Medulla oblongata (tissue), 1 donor: ENCODE measurements at regions not wholly inside any gene's neighbourhood (a gene's known extent, or its start where the extent isn't known, plus 50 kb on each side); places are given as distances from the start of the nearest gene placed in this dataset.

Experiments
- DNase-seq: peaks from one replicate; pipeline ENCODE4 v3.0.0-alpha.2; 2015; ENCODE audit errors: extremely low spot score

DNA sequence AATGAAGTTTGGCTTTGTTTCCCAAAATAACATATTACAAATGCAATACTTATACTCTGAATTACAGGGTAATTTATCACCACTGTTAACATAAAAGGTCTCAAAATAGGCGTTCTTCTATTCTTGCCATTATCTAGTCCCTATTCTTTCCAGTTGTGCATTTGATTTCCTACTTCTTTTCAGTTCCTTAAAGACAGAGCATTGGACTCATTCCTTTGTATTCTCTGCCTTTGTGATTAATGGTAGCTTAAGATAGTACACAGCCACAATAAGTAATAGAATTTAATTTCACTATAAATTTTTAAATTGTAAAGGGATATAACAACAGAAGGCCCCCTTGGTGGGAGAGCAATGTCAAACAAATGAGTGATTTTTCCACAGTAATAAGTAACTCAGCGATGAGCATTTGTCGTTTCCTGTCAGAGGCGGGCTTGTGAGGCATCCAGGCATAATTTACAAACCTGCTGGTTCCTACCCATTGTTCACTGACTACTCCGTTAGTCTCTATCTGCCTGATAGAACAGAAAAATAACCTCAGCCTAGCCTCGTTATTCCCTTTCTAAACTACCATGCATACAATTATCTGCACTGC is 456.6 kb upstream of the REG3G start:
- DNase-seq, result no peak

DNA sequence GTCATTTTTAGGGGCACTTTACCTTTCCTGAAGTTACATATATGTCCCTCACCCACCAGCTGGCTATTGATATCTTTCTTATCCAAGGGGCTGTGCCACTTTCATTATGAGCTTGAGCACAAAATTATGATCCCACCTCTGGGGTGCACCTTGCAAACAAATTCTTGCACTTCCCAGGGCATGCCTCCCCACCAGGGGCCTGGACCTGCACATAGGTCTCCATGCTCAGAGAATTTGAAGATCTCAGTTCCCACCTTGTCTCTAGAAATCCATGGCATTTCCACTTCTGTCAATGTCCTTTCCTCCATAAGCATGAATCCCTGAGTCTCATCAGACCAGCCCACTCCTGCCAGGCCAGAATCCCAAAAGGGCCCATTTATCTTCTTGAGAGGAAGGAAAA is 449.1 kb upstream of the REG3G start:
- no peak for DNase-seq

DNA sequence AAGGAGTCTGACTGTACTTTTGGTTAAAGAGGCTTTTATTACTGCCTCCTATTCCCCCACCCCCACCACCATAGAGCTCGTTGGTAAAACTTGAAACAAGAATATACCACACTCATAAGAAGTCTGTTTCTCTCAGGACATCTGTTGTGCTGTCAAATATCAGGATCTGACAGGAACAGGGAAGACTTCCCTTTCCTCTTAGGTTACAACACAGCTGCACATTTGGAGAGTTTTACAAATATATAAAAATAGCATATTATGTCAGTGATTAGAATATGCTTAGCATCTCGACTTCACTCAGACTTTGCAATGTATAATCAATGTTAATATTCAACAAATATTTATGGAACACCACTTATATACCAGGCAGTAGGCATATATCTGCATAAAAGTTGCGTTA is 439.6 kb upstream of the REG3G start:
- no peak for DNase-seq

DNA sequence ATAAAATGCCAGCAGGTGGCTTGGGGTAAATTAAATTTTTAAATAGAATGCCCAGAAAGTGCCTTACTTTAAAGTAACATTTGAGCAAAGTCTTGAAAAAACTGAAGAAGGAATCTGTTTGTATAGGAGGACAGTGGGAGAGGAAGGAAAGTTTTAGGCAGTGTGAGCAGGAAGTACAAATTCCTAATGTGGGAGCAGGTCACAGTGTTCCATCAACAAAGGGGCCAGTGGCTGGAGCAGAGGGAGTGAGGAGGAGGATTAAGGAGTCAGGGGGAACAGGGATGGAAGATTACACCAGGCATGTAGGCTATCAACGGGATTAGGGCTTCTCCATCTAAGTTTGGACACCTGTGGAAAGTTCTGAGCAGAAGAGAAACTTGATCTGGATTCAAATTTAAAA is 439.2 kb upstream of the REG3G start:
- DNase-seq, result no peak

DNA sequence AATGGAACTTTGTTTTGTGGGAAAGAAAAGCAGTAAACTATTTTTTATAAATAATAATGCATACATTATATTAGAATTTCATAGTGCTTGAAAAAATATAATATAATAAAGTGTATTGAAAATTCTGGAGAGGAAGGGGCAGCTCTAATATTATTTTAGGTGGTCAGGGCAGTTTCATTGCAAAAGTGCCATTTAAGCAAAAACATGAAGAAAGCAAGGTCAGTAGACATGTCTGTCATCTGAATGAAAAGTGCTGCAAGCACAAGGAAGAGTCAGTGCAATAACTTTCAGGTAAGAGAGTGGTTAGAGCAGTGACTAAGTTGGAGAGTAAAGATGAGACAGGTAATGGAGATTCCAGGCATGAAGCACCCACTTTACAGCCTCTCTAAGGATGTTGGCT is 435.6 kb upstream of the REG3G start:
- no peak for DNase-seq

DNA sequence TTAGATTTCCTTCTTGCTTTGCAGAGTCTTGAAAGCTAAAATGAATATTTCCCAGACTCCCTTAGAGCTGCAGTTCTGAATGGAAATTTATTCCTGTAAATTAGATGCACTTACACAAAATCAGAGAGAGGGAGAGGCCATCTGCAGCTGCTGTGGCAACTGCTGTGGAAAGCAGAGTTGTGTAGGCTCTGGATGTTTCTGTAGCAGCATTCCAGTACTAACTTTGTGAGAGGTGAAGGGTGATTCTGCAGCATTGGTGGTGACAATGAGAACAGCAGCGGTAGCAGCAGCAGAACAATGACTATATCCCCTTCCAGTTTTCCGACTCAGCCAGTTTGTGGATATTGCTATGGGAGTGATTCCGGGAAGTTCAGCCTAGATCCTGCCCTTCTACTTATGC is 433.0 kb upstream of the REG3G start:
- DNase-seq, result no peak

DNA sequence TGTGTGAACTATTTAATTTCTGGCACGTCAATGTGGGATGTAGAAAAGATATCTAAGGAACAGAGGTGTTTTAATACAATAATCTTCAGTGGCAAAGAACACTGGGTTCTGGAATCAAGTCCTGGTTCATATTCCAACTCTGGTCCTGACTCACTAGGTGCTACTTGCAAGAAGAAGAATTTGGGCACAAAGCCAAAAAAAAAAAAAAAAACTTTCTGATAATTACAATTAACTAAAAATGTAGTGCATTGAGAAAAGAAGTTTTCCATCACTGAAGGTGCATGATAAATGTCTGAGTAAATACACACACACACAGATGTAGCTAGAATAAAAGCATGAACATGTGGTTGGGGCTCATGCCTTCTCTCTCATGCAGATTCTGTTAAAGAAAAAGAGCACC is 424.4 kb upstream of the REG3G start:
- no peak for DNase-seq

DNA sequence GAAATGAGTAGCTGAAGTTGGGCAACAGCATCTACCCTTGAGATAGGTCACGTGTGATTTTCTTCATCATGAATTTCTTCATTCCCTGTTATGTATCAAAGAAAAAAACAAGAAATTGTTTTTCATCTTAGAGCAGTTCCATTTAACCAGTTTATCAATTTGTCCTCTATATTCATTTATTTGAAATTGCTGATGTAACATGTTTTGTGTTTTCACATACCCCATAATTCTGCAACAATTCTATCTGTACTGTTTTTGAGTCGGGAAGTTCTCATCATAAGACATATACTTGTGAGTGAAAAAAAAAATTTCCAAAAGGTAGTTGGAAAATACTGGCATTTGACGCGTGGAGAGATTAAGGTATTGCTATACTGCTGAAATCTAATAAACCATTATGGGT is 422.6 kb upstream of the REG3G start:
- DNase-seq, result no peak

DNA sequence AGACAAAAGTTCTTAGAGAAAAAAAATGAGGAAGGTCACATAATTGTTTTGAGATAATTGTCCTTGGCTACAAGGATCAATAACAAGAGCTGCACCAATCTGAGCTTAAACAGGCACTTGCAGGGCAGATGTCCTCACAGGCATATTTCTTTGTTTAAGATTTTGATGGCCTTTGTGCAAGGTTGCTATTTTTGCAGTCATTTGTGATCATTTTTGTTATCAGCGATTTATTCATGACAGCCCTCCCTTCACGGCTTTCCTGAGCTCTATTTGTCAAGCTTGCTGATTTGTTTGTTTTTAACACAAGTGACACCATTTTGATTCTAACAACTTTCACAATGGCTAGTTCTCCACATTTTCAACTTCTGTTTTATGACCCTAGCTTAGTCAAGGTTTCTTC is 418.6 kb upstream of the REG3G start:
- no peak for DNase-seq

DNA sequence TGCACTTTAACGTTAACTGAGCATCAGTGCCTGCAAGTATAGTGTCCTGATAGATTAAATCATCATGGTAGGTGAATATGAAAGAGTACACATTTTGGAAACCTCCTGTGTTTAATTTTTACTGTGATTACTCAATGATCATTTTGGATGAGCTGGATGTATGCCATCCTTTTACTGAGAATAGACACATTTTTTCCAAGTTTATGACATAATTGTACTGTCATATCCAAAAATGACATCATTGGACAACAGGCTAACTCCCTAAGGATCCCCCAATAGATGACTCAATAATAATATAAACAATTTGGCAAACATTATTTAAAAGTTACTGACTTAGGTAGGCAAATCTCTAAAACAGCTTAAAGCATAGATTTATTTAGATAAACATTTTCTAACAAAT is 410.8 kb upstream of the REG3G start:
- no peak for DNase-seq

DNA sequence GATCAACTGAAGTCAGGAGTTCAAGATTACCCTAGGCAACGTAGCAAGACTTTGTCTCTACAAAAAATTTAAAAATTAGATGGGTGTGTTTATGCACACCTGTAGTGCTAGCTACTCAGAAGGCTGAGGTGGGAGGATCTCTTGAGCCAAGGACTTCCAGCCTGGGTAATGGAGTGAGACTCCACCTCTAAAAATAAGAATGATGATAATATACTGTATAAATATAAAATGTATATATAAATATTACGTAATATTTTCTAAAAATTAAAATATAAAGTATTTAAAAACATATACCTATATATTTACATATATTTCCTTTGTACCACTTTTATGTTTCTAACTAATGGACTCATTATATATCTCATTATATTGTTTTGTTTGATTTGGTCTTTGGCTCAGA is 409.5 kb upstream of the REG3G start:
- no peak for DNase-seq

DNA sequence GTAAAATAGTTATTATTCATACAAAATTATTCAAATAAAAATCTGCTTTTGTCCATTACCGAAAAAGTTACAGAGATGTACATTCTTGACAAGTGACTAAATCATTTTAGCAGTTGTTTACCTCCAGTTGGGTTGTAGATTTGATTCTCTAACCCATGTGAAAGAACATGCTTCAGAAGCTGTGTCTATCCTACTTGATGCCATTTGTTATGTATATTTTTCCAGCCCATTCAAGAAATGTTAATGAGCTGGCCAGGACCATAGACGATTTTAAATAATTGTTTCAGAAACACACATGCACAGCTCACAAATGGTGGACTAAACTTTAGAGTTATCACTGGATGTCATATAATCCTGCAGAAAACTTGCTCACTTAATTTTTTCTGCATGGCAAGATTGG is 391.1 kb upstream of the REG3G start:
- no peak for DNase-seq

DNA sequence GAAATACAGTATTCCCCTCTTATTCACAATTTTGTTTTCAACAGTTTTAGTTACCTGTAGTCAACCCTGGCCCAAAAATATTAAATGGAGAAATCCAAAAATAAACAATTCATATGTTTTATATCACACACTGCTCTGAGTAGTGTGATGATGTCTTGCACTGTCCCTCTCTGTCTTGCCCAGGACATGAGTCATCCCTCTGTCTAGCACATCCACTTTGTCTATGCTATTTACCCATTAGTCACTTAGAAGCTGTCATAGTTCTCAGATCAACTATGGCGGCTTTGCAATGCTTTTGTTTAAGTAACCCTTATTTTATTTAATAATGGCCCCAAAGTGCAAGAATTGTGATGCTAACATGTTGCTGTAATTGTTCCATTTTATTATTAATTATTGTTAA is 380.6 kb upstream of the REG3G start:
- no peak for DNase-seq

DNA sequence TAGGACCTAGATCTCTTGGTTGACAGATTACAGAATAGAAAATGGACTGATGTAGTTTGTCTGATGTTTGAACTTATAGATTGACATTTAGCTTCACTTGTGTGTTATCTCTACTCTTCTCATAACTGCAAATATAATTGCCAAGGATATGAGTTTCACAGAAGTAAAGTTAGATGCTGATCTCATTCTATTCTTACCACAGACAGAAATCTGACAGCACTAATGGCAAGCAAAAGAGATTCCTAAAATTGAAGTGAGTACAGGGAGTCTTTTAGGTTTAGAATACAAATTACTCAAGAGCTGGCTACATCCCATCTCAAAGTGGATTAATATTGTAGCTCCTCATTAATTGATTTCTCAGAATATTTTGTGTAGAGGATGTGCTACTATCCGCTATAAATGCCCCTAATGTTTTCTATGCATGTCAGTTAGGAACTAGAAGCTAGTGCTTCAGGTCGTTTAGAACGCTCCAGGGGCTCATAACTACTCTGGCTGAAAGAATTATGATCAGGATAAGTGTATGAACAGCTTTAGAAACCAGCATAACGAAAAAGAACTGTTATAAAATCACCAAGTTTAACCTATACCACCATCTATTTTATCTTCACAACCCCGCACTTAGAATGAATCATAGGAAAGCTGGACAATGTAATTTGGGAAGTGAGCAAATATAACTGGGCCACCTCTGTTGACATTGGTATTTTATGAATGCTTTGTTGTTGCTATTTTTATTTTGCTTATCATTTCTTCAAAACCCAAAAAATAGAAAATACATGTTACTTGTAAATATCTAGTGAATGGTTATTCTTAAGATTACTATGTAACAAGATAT is 378.8 kb upstream of the REG3G start:
- no peak for DNase-seq

DNA sequence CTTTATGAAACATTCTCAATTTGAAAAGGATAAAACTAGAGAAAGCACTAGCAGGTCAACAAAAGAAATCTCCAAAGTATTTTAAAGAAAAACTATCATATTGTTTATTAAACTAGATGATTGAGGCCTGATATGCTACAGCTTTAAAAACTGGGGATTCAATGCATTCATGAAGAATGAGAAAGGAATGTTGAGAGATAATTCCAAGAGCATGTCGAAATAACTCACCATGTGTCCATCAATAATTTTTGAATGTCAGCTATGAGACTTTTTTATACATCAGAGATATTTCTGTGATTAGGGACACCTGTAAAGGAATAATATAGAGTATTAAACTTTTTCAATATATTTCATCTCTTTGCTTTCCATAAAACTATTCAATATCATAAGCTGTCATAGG is 376.9 kb upstream of the REG3G start:
- DNase-seq, result no peak

DNA sequence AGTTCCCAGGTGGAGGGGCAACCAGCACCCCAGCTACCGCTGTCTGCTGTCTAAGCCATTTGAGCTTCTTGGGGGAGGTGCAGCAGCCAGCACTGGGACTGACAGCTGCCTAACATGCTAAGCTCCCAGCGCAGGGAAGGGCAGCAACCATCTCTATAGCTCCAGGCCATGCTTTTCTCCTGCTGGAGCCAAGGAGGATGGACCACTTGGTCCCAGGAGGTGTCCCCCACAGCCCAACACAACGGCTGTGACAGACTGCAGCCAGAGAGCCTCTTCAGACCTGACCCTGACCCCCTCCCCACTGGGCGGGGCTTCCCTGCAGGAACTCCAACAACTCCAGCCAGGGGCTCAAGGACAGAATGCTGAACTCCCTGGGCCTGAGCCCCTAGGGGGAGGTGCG is 370.6 kb upstream of the REG3G start:
- DNase-seq, result no peak

DNA sequence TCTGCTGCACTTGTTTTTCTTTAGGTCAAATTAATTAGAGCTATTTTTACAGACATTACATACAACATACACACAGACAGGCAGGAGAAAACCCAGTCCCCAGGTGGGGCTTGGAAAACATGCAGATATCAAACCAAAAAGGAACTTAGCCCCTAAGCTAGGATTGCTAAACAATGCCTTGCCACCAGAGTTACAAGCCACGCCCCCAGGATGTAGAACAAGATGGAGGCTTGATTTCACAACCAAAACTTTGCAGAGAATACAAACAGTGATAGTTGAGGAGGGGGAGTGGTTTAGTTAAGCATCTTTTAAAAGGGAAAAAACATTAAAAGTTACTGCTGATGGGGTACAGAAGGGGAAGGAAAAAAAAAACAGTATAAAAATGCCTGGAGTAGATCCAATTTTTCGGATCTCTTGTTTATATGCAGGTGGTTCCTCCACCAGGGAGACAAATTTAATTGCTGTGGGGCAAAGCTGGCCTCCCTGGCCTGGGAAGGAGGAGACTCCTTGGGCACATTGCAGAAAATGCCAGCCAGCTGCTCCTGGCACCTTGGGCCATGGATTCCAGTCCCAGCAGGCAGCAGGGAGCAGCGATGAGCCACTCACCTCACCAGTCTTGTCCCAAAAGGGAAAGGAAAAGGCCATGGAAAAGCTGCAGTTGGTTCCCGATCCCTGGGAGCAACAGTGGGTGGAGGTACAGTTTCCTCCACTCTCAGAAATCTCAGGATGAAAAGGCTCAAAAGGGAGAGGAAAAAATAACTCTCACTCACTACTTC is 348.4 kb upstream of the REG3G start:
- no peak for DNase-seq

DNA sequence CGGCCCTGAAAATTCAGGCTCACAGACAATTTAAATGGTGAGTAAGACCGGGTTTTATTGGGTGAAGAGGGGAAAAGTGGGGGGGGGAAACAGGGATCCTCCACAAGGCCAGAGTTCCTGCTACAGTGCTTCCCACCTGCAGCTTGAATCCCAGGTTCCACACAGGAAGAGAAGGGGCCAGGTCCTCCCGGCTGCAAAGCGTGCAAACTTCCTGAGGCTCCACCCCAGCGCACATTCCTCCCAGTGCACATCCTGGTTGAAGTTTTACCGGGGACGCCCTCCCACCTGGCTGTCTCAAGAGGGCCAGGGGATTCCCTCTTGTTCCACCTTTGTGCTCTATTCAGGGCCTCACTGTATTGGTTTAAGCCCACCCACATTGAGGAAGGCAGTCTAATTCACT is 347.7 kb upstream of the REG3G start:
- no peak for DNase-seq

DNA sequence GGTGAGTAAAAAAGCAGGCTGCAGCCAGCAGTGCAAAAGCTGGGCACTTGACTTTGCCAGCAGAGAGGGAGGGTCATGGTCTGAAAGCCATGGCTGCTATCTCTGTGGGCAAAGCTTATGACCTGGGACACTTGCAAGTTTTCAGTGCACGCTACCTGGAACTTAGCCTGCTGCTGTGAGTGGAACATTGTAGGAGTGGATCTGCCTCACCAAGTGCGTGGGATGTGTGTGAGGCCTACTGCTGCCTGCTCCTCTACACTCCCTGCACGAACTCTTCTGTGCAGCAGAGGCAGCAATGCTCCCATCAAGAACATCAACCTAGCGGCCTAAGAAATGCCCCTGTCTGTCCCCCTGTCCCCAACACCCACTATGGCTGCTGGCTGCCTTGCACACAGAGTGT is 344.1 kb upstream of the REG3G start:
- DNase-seq, result no peak

DNA sequence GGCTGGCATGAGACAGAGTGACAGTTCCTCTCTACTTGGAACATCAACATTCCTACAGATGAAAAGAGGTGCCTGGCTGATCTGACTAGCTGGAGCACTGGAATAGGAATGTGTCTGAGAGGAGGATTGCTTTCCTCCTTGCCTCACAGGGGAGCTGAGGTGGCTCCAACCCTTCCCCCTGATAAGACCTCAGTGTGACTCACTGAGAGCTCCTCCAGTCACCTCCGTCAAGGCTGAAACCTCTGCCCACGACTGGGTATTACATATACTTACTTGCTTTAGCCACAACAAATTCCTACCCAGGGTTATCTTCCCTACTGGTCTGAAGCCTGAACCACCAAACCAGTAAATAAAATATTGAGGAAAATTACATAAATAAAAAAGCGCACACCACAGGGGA is 342.7 kb upstream of the REG3G start:
- DNase-seq, result no peak

DNA sequence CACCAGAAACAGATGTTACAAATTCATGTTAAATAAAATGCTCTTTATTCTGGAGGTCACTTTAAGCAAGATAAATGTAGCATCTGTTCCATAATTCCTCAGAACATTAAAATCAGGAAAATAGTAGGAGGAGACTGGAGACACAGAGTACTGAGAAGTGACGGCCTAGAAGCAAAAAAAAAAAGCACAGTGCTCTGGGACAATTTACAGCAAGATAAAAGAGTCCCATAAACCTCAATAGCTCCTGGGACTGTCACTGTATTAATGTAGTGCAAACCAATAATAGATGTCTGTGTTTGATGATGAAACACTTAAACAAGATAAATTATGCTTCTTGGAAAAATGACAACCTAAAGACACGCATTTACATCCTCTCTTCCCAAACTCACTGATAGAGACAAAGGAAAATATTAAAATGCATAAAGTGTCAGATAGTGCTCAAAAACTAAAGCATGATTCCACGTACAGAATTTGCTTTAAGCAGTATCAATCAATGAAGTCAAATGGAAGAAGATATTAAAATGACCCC is 338.8 kb upstream of the REG3G start:
- no peak for DNase-seq

DNA sequence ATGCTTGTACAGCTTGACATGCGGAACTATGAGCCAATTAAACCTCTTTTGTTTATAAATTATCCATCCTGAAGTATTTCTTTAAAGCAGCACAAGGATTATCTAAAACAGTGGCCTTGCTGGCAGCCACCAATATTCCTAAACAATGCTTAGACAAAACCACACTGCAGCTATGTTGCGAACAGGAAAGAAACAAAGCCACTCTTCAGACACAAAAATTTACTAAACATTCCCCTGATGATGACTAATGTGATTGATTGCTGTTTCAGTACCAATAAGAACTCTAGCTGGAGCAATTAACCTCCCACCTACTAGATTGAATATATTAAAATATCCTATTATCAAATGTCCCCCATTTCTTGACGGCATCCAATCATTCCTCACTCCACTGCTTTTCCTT is 325.8 kb upstream of the REG3G start:
- DNase-seq, result no peak

DNA sequence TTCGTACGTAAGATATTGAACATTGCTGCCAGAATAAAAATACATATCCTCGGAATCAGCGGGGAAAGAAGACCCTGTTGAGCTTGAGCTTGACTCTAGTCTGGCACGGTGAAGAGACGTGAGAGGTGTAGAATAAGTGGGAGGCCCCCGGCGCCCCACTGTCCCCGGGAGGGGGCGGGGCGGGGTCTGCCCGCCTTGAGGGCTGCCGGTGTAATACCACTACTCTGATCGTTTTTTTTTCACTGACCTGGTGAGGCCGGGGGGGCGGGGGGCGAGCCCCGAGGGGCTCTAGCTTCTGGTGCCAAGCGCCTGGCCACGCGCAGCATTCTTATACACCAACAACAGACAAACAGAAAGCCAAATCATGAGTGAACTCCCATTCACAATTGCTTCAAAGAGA is 324.0 kb upstream of the REG3G start:
- DNase-seq, result no peak
